CD4-positive, alpha-beta T cell treated with Interleukin-17A for 4 hours (primary cell): ENCODE measurements at regions not wholly inside any gene's neighbourhood (a gene's known extent, or its start where the extent isn't known, plus 50 kb on each side); places are given as distances from the start of the nearest gene placed in this dataset.

Source experiments
- DNase-seq: peaks from one replicate; pipeline ENCODE4 v3.0.0-alpha.2; 2020; ENCODE audit warnings: mixed read lengths

GRCh38 chr2:107392241-107392704 lies 434.4 kb upstream of the RGPD4 start:
- no peak for DNase-seq

GRCh38 chr2:107393516-107393915 lies 433.2 kb upstream of the RGPD4 start:
- DNase-seq, result no peak

- DNase-seq, result no peak
Observed at GRCh38 chr2:107398683-107399082, 428.0 kb upstream of the RGPD4 start.

- DNase-seq, result no peak
Observed at GRCh38 chr2:107402330-107402729, 424.4 kb upstream of the RGPD4 start.

- DNase-seq, result no peak
Observed at GRCh38 chr2:107405261-107405660, 421.4 kb upstream of the RGPD4 start.

GRCh38 chr2:107407017-107407416 lies 419.7 kb upstream of the RGPD4 start:
- DNase-seq, result no peak

GRCh38 chr2:107407974-107408373 lies 418.7 kb upstream of the RGPD4 start:
- no peak for DNase-seq

GRCh38 chr2:107411267-107411666 lies 415.4 kb upstream of the RGPD4 start:
- no peak for DNase-seq

GRCh38 chr2:107412209-107412904 lies 414.3 kb upstream of the RGPD4 start:
- DNase-seq, result no peak

- no peak for DNase-seq
Observed at GRCh38 chr2:107412981-107413380, 413.7 kb upstream of the RGPD4 start.

- DNase-seq, result no peak
Observed at GRCh38 chr2:107414376-107414775, 412.3 kb upstream of the RGPD4 start.

GRCh38 chr2:107418708-107419107 lies 408.0 kb upstream of the RGPD4 start:
- no peak for DNase-seq

GRCh38 chr2:107419191-107419590 lies 407.5 kb upstream of the RGPD4 start:
- no peak for DNase-seq

GRCh38 chr2:107428781-107429180 lies 397.9 kb upstream of the RGPD4 start:
- no peak for DNase-seq

- no peak for DNase-seq
Observed at GRCh38 chr2:107430006-107430405, 396.7 kb upstream of the RGPD4 start.

- DNase-seq, result no peak
Observed at GRCh38 chr2:107430596-107431266, 396.0 kb upstream of the RGPD4 start.

GRCh38 chr2:107436281-107436680 lies 390.4 kb upstream of the RGPD4 start:
- DNase-seq, result no peak

GRCh38 chr2:107437265-107437664 lies 389.4 kb upstream of the RGPD4 start:
- no peak for DNase-seq

- no peak for DNase-seq
Observed at GRCh38 chr2:107437807-107438206, 388.9 kb upstream of the RGPD4 start.

- no peak for DNase-seq
Observed at GRCh38 chr2:107448160-107448559, 378.5 kb upstream of the RGPD4 start.

GRCh38 chr2:107461301-107461700 lies 365.4 kb upstream of the RGPD4 start:
- no peak for DNase-seq

- DNase-seq, result no peak
Observed at GRCh38 chr2:107462181-107462580, 364.5 kb upstream of the RGPD4 start.

- DNase-seq, result no peak
Observed at GRCh38 chr2:107466241-107466640, 360.5 kb upstream of the RGPD4 start.

GRCh38 chr2:107466984-107467773 lies 359.5 kb upstream of the RGPD4 start:
- DNase-seq, result no peak
